Activated CD8-positive, alpha-beta T cell treated with anti-CD3 and anti-CD28 coated beads for 36 hours (primary cell): ENCODE measurements at regions not wholly inside any gene's neighbourhood (a gene's known extent, or its start where the extent isn't known, plus 50 kb on each side); places are given as distances from the start of the nearest gene placed in this dataset.
A peak's percentile ranks its signal among the peaks of the same experiment; 100 is the strongest.

ENCODE experiments used
- ATAC-seq: fragments of 200-7000 bp; cut with Tn5 transposase; one replicate; pipeline ENCODE4 v1.10.0; 2021; ENCODE audit warnings: mild to moderate bottlenecking, moderate library complexity
- CTCF ChIA-PET: fragments of 350-600 bp; sonication (Branson Sonifier 250); formaldehyde crosslinking; loops from one replicate; lab custom pipeline; 2021; ENCODE audit warnings: antibody characterized with exemption; lab: Charles Lee
- POLR2A ChIA-PET: fragments of 350-600 bp; sonication (Branson Sonifier 250); formaldehyde crosslinking; loops from one replicate; lab custom pipeline; 2021; ENCODE audit warnings: antibody characterized with exemption; lab: Charles Lee
- DNase-seq: peaks from one replicate; pipeline ENCODE4 v3.0.0-alpha.2; 2020
- H3K27ac Mint-ChIP-seq: one replicate; pipeline ENCODE4 v1.8.0; 2021; ENCODE audit warnings: mild to moderate bottlenecking, mixed read lengths
- H3K27me3 Mint-ChIP-seq: one replicate; pipeline ENCODE4 v1.8.0; 2021; ENCODE audit warnings: mixed read lengths
- H3K36me3 Mint-ChIP-seq: one replicate; pipeline ENCODE4 v1.8.0; 2021; ENCODE audit warnings: low read depth, mixed read lengths
- H3K4me1 Mint-ChIP-seq: one replicate; pipeline ENCODE4 v1.8.0; 2021; ENCODE audit warnings: low read depth, mixed read lengths
- H3K4me3 Mint-ChIP-seq: one replicate; pipeline ENCODE4 v1.8.0; 2021; ENCODE audit warnings: mild to moderate bottlenecking, moderate library complexity, mixed read lengths
- H3K9me3 Mint-ChIP-seq: one replicate; pipeline ENCODE4 v1.8.0; 2021; ENCODE audit warnings: mixed read lengths
- intact Hi-C: fragments of 100-400 bp; cut with micrococcal nuclease; formaldehyde crosslinking; loops from one replicate; pipeline ENCODE4 v1.10.0; 2022
- TF ChIP-seq, protein P1 (sequence below): fragments of 200-600 bp; IDR thresholded peaks from one replicate; pipeline ENCODE4 v1.8.0; 2022; ENCODE audit warnings: antibody characterized with exemption, mild to moderate bottlenecking

DNA sequence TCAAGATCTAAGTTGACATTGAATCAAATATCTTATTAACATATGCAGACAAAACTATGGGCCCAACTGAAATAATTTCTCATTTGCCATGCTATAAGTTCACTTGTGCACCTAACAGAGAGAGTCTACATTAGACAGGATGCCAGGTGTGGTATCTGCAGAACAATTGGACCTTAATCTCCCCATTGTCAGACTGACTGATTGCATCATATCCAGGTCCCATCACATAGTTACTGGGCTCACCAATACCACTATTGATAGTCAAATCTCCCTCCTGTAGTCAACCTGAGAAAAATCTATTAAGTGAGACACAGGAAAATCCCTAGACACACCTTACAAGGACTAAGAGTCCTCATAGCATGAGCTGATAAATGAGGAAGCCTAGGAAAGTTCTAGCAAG is 156.0 kb upstream of the FRG1 start:
- no peaks in the 10 kb centered on the region for H3K36me3 Mint-ChIP-seq
- no peaks in the 10 kb centered on the region for H3K27me3 Mint-ChIP-seq
- H3K27ac Mint-ChIP-seq = no peak overlapping the region
- H3K9me3 Mint-ChIP-seq = peaks cover 3% of the 10 kb centered on the region
- no peaks in the 10 kb centered on the region for H3K4me1 Mint-ChIP-seq
- DNase-seq (no peak), ATAC-seq (no peak)
- CTCF ChIA-PET = interaction anchor here (1.7 to 2.7 kb wide), 2 partner anchors 8 to 21 kb away, joined by 3 to 17 read pairs; no protein-coding TSS in a partner anchor
- POLR2A ChIA-PET = no interaction called here
- H3K4me3 Mint-ChIP-seq = no peak overlapping the region
- intact Hi-C loops = no loop called here
- TF ChIP-seq, protein P1, sequence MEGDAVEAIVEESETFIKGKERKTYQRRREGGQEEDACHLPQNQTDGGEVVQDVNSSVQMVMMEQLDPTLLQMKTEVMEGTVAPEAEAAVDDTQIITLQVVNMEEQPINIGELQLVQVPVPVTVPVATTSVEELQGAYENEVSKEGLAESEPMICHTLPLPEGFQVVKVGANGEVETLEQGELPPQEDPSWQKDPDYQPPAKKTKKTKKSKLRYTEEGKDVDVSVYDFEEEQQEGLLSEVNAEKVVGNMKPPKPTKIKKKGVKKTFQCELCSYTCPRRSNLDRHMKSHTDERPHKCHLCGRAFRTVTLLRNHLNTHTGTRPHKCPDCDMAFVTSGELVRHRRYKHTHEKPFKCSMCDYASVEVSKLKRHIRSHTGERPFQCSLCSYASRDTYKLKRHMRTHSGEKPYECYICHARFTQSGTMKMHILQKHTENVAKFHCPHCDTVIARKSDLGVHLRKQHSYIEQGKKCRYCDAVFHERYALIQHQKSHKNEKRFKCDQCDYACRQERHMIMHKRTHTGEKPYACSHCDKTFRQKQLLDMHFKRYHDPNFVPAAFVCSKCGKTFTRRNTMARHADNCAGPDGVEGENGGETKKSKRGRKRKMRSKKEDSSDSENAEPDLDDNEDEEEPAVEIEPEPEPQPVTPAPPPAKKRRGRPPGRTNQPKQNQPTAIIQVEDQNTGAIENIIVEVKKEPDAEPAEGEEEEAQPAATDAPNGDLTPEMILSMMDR = no peak

DNA sequence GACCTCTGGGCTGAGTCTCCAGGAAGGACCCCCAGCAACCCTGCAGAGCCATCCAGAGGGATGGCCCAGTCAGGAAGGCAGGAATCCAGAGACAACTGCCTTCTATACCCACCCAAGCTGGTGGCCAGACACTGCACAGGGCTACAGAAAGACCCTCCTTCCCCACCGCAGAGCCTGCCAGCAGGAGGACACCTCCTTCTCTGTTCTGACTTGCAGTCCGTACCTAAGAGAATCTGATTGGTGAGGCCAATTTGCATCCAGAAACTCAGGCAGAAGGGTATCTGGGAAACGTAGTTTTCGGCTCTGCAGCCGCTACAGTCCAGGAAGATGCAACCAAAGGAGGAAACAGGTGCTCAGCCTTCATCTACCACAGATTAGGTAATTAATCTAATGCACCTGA is 155.4 kb upstream of the FRG1 start:
- Mint-ChIP-seq H3K4me1 (no peaks in the 10 kb centered on the region), H3K36me3 (no peaks in the 10 kb centered on the region), H3K27ac (no peak overlapping the region), H3K9me3 (peaks cover 3% of the 10 kb centered on the region), H3K27me3 (no peaks in the 10 kb centered on the region), H3K4me3 (no peak overlapping the region)
- intact Hi-C loops = no loop called here
- no peak for ATAC-seq
- CTCF ChIA-PET = interaction anchor here (1.7 kb wide), 1 partner anchor 21 kb away, joined by 3 read pairs; no protein-coding TSS in a partner anchor
- POLR2A ChIA-PET = no interaction called here
- no peak for DNase-seq
- TF ChIP-seq, protein P1 = no peak

DNA sequence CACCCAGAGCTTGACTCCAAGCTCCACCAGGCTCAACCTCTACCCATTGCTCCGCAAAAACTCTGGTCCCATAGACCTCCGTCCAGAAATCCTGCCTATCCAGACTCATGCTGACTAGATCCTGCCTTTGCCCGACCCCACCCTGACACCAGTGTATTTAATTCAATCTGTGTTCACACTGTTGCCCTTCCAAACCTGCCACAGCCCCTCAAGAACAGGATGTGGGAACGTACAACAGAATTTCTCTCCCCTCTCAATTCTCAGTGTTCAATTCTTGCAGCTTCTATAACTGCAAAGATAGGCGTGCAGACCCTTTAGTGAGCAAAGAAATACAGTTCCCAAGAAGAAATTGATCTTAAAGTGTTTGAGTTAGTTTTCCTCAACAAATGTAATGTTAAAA is 154.2 kb upstream of the FRG1 start:
- intact Hi-C loops = no loop called here
- peaks cover 2% of the 10 kb centered on the region for H3K27me3 Mint-ChIP-seq
- no peak overlapping the region for H3K27ac Mint-ChIP-seq
- H3K4me1 Mint-ChIP-seq = no peaks in the 10 kb centered on the region
- H3K9me3 Mint-ChIP-seq = peaks cover 3% of the 10 kb centered on the region
- POLR2A ChIA-PET = no interaction called here
- ATAC-seq (no peak), DNase-seq (no peak)
- CTCF ChIA-PET = no interaction called here
- H3K4me3 Mint-ChIP-seq = no peak overlapping the region
- TF ChIP-seq, protein P1 = no peak
- no peaks in the 10 kb centered on the region for H3K36me3 Mint-ChIP-seq

DNA sequence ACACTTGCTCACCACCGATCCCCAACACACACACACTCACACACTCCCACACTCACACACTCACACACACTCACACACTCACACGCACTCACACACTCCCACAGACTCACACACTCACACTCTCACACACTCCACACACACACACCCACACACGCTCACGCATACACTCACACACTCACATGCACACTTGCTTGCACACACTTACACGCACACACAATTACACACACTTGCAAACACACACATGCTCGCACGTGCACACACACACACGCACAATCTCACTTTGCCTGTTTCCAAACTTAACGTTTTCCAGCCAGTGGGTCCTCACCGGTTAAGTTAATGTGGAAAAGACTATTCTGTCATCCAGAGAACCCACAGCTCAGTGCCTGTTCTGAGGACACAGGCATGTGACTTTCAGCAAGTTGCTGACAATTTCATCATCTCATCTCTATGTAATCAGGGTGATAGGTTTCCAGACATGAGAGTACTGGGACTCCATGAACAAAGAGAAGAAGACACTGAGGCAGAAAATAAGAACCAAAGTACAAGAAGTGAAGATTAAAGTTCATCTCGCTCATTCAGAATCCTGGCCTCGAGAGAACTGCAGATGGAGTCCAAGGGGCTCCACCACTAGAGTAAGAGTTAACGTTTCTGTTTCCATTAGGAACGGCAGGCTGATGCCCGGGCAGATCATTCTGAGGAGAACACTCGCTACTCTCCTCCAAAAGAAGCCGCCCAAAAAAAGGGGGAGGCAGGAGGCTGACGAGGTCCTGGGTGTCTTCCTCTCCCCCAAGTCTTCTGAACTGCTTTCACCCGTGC is 153.2 kb upstream of the FRG1 start:
- ATAC-seq = no peak
- ChIA-PET POLR2A (no interaction called here), CTCF (no interaction called here)
- intact Hi-C loops = no loop called here
- no peak overlapping the region for H3K4me3 Mint-ChIP-seq
- no peak overlapping the region for H3K27ac Mint-ChIP-seq
- no peaks in the 10 kb centered on the region for H3K36me3 Mint-ChIP-seq
- H3K27me3 Mint-ChIP-seq = peaks cover 2% of the 10 kb centered on the region
- DNase-seq = no peak
- TF ChIP-seq, protein P1 = no peak
- H3K4me1 Mint-ChIP-seq = no peaks in the 10 kb centered on the region
- no peaks in the 10 kb centered on the region for H3K9me3 Mint-ChIP-seq

DNA sequence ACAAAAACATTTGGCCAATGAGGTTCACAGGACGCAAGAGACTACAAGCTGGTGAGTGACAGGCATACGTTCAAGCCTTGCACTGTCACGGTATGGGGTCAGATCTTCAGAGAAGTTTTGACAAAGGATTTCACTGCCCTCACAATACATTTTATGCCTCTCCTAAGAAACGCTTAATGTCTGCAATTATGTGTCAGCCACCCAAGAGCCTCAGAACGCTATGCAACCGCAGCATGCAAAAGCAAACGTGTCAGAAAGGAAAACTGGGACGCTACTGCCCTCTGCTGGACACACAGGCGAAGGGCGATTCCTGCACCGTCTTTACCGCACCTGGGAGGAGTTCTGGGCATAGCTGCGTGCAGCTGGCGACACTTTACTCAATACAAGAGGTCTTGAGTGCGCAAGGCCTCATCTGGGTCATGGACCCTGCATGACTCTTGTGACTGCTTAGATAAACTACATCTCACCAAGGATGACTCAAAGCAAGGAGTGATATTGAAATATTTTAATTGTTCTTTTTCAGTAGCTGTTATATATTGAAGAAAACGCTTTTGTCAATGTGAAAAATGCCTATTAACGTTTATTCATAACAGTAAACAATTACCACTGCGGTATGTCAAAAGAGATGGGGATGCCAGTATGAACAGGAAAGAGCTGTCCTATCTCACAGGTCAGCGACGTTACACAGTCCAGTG is 147.6 kb upstream of the FRG1 start:
- ATAC-seq (peak; percentile 73), DNase-seq (peak; percentile 69)
- TF ChIP-seq, protein P1 = peak; percentile 81
- H3K4me1 Mint-ChIP-seq = peaks cover 6% of the 10 kb centered on the region
- H3K4me3 Mint-ChIP-seq = no peak overlapping the region
- peaks cover 6% of the 10 kb centered on the region for H3K27me3 Mint-ChIP-seq
- H3K36me3 Mint-ChIP-seq = no peaks in the 10 kb centered on the region
- CTCF ChIA-PET = interaction anchor here (0.6 to 3.6 kb wide), 10 partner anchors 8 to 112 kb away, joined by 3 to 17 read pairs (median 4); no protein-coding TSS in a partner anchor
- intact Hi-C loops = loop anchor here (10.0 kb wide), 1 partner anchor 112 kb away; no protein-coding TSS in a partner anchor
- POLR2A ChIA-PET = no interaction called here
- H3K9me3 Mint-ChIP-seq = no peaks in the 10 kb centered on the region
- no peak overlapping the region for H3K27ac Mint-ChIP-seq
